ENCODE measurements at regions not wholly inside any gene's neighbourhood (a gene's known extent, or its start where the extent isn't known, plus 50 kb on each side); places are given as distances from the start of the nearest gene placed in this dataset.

GRCh38 chr1:29639156-29639736, 402.9 kb downstream of the PTPRU start:
- DNase-seq (ENCODE audit: low read depth) = no peak
- TF ChIP-seq CTCF (IDR thresholded peaks at IDR 0.05; ENCODE audit: control insufficient read depth, insufficient read depth, low read depth, low read length, missing control alignments) = no peak
- no peak overlapping the region for H3K4me3 ChIP-seq (ENCODE audit: control insufficient read depth, low read depth, low read length)

- no peak for DNase-seq (ENCODE audit: low read depth)
- no peak for TF ChIP-seq CTCF (IDR thresholded peaks at IDR 0.05; ENCODE audit: control insufficient read depth, insufficient read depth, low read depth, low read length, missing control alignments)
- H3K4me3 ChIP-seq (ENCODE audit: control insufficient read depth, low read depth, low read length) = no peak overlapping the region
These were observed 402.0 kb downstream of the PTPRU start for GRCh38 chr1:29638281-29638680.

GRCh38 chr1:29636936-29637335, 400.6 kb downstream of the PTPRU start:
- DNase-seq (ENCODE audit: low read depth) = no peak
- no peak overlapping the region for H3K4me3 ChIP-seq (ENCODE audit: control insufficient read depth, low read depth, low read length)
- TF ChIP-seq CTCF (IDR thresholded peaks at IDR 0.05; ENCODE audit: control insufficient read depth, insufficient read depth, low read depth, low read length, missing control alignments) = no peak

- no peak for TF ChIP-seq CTCF (IDR thresholded peaks at IDR 0.05; ENCODE audit: control insufficient read depth, insufficient read depth, low read depth, low read length, missing control alignments)
- H3K4me3 ChIP-seq (ENCODE audit: control insufficient read depth, low read depth, low read length) = no peak overlapping the region
- no peak for DNase-seq (ENCODE audit: low read depth)
These were observed 399.4 kb downstream of the PTPRU start for GRCh38 chr1:29635501-29636263.

GRCh38 chr1:29634746-29635335, 398.5 kb downstream of the PTPRU start:
- DNase-seq (ENCODE audit: low read depth) = no peak
- no peak overlapping the region for H3K4me3 ChIP-seq (ENCODE audit: control insufficient read depth, low read depth, low read length)
- no peak for TF ChIP-seq CTCF (IDR thresholded peaks at IDR 0.05; ENCODE audit: control insufficient read depth, insufficient read depth, low read depth, low read length, missing control alignments)

GRCh38 chr1:29634324-29634723, 398.0 kb downstream of the PTPRU start:
- no peak for DNase-seq (ENCODE audit: low read depth)
- no peak overlapping the region for H3K4me3 ChIP-seq (ENCODE audit: control insufficient read depth, low read depth, low read length)
- TF ChIP-seq CTCF (IDR thresholded peaks at IDR 0.05; ENCODE audit: control insufficient read depth, insufficient read depth, low read depth, low read length, missing control alignments) = no peak

Data from AG09309 (cell line).